ENCODE measurements at regions not wholly inside any gene's neighbourhood (a gene's known extent, or its start where the extent isn't known, plus 50 kb on each side); places are given as distances from the start of the nearest gene placed in this dataset.

DNA sequence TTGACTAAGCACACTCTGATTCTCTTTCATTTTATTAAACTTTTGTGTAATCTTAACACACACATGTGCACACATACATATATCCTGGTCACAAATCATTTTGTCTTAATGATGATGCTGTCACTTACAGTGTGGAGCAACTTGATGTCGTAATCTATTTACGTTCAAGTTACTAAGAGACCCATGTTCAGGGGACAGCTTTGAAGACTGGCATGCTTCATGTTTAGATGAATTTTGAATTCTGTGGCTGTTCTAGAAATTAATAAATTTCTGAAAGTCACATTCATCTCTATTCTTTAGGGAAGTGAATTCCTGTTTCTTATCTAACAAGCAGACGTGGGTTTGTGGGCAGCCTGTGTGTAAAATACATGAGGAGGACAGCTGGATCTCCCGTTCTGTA, 1637.8 kb downstream of the PLA2G4A start:
- Histone ChIP-seq H3K9me3 (ENCODE audit: low read length) (no peaks in the 10 kb centered on the region), H3K9ac (ENCODE audit: low read length) (no peak overlapping the region), H3K79me2 (replicated peaks; ENCODE audit: insufficient read depth, low read length) (no peaks in the 10 kb centered on the region), H3K27me3 (ENCODE audit: insufficient read depth, low read depth, low read length) (no peaks in the 10 kb centered on the region), H2AFZ (ENCODE audit: low read depth, low read length) (no peak overlapping the region), H4K20me1 (ENCODE audit: insufficient read depth) (no peaks in the 10 kb centered on the region), H3K36me3 (ENCODE audit: insufficient read depth, low read length) (no peaks in the 10 kb centered on the region), H3K27ac (ENCODE audit: low read length) (no peak overlapping the region), H3K4me2 (ENCODE audit: low read length) (no peak overlapping the region), H3K9me2 (ENCODE audit: insufficient read depth, low read length) (no peaks in the 10 kb centered on the region), H3F3A (ENCODE audit: insufficient read depth, low read length, poor library complexity, severe bottlenecking) (no peaks in the 10 kb centered on the region), H3K4me3 (ENCODE audit: low read length) (no peak overlapping the region)
- TF ChIP-seq POLR2AphosphoS5 (IDR thresholded peaks at IDR 0.05) = no peak
- TF ChIP-seq, protein P1, sequence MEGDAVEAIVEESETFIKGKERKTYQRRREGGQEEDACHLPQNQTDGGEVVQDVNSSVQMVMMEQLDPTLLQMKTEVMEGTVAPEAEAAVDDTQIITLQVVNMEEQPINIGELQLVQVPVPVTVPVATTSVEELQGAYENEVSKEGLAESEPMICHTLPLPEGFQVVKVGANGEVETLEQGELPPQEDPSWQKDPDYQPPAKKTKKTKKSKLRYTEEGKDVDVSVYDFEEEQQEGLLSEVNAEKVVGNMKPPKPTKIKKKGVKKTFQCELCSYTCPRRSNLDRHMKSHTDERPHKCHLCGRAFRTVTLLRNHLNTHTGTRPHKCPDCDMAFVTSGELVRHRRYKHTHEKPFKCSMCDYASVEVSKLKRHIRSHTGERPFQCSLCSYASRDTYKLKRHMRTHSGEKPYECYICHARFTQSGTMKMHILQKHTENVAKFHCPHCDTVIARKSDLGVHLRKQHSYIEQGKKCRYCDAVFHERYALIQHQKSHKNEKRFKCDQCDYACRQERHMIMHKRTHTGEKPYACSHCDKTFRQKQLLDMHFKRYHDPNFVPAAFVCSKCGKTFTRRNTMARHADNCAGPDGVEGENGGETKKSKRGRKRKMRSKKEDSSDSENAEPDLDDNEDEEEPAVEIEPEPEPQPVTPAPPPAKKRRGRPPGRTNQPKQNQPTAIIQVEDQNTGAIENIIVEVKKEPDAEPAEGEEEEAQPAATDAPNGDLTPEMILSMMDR (IDR thresholded peaks at IDR 0.05; ENCODE audit: poor library complexity, severe bottlenecking) = no peak
- TF ChIP-seq EZH2 (IDR thresholded peaks at IDR 0.05; ENCODE audit: borderline replicate concordance, insufficient read depth, low read length, poor library complexity, severe bottlenecking) = no peak
- TF ChIP-seq EP300 (conservative IDR thresholded peaks at IDR 0.05; ENCODE audit: poor library complexity, severe bottlenecking) = no peak
- TF ChIP-seq RAD21 (conservative IDR thresholded peaks at IDR 0.05) = no peak
- no peak for TF ChIP-seq MXI1 (conservative IDR thresholded peaks at IDR 0.05; ENCODE audit: poor library complexity, severe bottlenecking)
- TF ChIP-seq, protein P2, sequence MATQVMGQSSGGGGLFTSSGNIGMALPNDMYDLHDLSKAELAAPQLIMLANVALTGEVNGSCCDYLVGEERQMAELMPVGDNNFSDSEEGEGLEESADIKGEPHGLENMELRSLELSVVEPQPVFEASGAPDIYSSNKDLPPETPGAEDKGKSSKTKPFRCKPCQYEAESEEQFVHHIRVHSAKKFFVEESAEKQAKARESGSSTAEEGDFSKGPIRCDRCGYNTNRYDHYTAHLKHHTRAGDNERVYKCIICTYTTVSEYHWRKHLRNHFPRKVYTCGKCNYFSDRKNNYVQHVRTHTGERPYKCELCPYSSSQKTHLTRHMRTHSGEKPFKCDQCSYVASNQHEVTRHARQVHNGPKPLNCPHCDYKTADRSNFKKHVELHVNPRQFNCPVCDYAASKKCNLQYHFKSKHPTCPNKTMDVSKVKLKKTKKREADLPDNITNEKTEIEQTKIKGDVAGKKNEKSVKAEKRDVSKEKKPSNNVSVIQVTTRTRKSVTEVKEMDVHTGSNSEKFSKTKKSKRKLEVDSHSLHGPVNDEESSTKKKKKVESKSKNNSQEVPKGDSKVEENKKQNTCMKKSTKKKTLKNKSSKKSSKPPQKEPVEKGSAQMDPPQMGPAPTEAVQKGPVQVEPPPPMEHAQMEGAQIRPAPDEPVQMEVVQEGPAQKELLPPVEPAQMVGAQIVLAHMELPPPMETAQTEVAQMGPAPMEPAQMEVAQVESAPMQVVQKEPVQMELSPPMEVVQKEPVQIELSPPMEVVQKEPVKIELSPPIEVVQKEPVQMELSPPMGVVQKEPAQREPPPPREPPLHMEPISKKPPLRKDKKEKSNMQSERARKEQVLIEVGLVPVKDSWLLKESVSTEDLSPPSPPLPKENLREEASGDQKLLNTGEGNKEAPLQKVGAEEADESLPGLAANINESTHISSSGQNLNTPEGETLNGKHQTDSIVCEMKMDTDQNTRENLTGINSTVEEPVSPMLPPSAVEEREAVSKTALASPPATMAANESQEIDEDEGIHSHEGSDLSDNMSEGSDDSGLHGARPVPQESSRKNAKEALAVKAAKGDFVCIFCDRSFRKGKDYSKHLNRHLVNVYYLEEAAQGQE (IDR thresholded peaks at IDR 0.05; ENCODE audit: borderline replicate concordance) = no peak
- TF ChIP-seq TAF1 (IDR thresholded peaks at IDR 0.05; ENCODE audit: low read depth) = no peak
- TF ChIP-seq SMC3 (conservative IDR thresholded peaks at IDR 0.05; ENCODE audit: poor library complexity) = no peak

DNA sequence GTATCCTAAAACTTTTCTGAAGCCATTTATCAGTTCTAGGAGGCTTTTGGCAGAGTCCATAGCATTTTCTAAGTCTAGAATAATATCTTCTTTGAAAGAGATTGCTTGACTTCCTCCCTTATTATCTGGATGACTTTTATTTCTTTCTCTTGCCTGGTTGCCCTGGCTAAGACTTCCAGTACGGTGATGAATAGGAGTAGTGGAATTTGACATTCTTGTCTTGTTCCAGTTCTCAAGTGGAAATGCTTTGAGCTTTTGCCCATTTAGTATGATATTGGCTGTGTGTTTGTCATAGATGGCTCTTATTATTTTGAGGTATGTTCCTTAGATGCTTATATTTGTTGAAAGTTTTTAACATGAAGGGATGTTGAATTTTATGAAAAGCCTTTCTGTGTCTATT, 1647.9 kb downstream of the PLA2G4A start:
- H3K36me3 ChIP-seq (ENCODE audit: insufficient read depth, low read length) = no peaks in the 10 kb centered on the region
- H3K79me2 ChIP-seq (replicated peaks; ENCODE audit: insufficient read depth, low read length) = no peaks in the 10 kb centered on the region
- no peak overlapping the region for H3K9ac ChIP-seq (ENCODE audit: low read length)
- H3K4me2 ChIP-seq (ENCODE audit: low read length) = no peak overlapping the region
- no peaks in the 10 kb centered on the region for H3F3A ChIP-seq (ENCODE audit: insufficient read depth, low read length, poor library complexity, severe bottlenecking)
- H2AFZ ChIP-seq (ENCODE audit: low read depth, low read length) = no peak overlapping the region
- TF ChIP-seq RAD21 (conservative IDR thresholded peaks at IDR 0.05) (no peak), TAF1 (IDR thresholded peaks at IDR 0.05; ENCODE audit: low read depth) (no peak), EZH2 (IDR thresholded peaks at IDR 0.05; ENCODE audit: borderline replicate concordance, insufficient read depth, low read length, poor library complexity, severe bottlenecking) (no peak), SMC3 (conservative IDR thresholded peaks at IDR 0.05; ENCODE audit: poor library complexity) (no peak), EP300 (conservative IDR thresholded peaks at IDR 0.05; ENCODE audit: poor library complexity, severe bottlenecking) (no peak)
- TF ChIP-seq, protein P1 (IDR thresholded peaks at IDR 0.05; ENCODE audit: poor library complexity, severe bottlenecking) = no peak
- no peaks in the 10 kb centered on the region for H4K20me1 ChIP-seq (ENCODE audit: insufficient read depth)
- H3K9me3 ChIP-seq (ENCODE audit: low read length) = no peaks in the 10 kb centered on the region
- H3K9me2 ChIP-seq (ENCODE audit: insufficient read depth, low read length) = no peaks in the 10 kb centered on the region
- no peaks in the 10 kb centered on the region for H3K27me3 ChIP-seq (ENCODE audit: insufficient read depth, low read depth, low read length)
- H3K27ac ChIP-seq (ENCODE audit: low read length) = no peak overlapping the region
- no peak overlapping the region for H3K4me3 ChIP-seq (ENCODE audit: low read length)
